ENCODE measurements at regions not wholly inside any gene's neighbourhood (a gene's known extent, or its start where the extent isn't known, plus 50 kb on each side); places are given as distances from the start of the nearest gene placed in this dataset.

- TF ChIP-seq CTCF (conservative IDR thresholded peaks at IDR 0.05; ENCODE audit: low read depth, low read length): no peak
- DNase-seq (ENCODE audit: low read depth): no peak
- H3K4me3 ChIP-seq (ENCODE audit: low read depth, low read length): no peak overlapping the region
Measured at GRCh38 chr1:208895181-208895580, 651.0 kb upstream of the PLXNA2 start.

- TF ChIP-seq CTCF (conservative IDR thresholded peaks at IDR 0.05; ENCODE audit: low read depth, low read length): no peak
- DNase-seq (ENCODE audit: low read depth): no peak
- no peak overlapping the region for H3K4me3 ChIP-seq (ENCODE audit: low read depth, low read length)
Measured at GRCh38 chr1:208895820-208896219, 651.6 kb upstream of the PLXNA2 start.

- no peak for DNase-seq (ENCODE audit: low read depth)
- TF ChIP-seq CTCF (conservative IDR thresholded peaks at IDR 0.05; ENCODE audit: low read depth, low read length): no peak
- no peak overlapping the region for H3K4me3 ChIP-seq (ENCODE audit: low read depth, low read length)
Measured at GRCh38 chr1:208896768-208897167, 652.6 kb upstream of the PLXNA2 start.

- H3K4me3 ChIP-seq (ENCODE audit: low read depth, low read length): no peak overlapping the region
- TF ChIP-seq CTCF (conservative IDR thresholded peaks at IDR 0.05; ENCODE audit: low read depth, low read length): no peak
- no peak for DNase-seq (ENCODE audit: low read depth)
Measured at GRCh38 chr1:208899438-208899837, 655.3 kb upstream of the PLXNA2 start.

- DNase-seq (ENCODE audit: low read depth): no peak
- H3K4me3 ChIP-seq (ENCODE audit: low read depth, low read length): no peak overlapping the region
- TF ChIP-seq CTCF (conservative IDR thresholded peaks at IDR 0.05; ENCODE audit: low read depth, low read length): no peak
Measured at GRCh38 chr1:208903251-208903905, 659.2 kb upstream of the PLXNA2 start.

GRCh38 chr1:208907790-208908189, 663.6 kb upstream of the PLXNA2 start:
- no peak overlapping the region for H3K4me3 ChIP-seq (ENCODE audit: low read depth, low read length)
- TF ChIP-seq CTCF (conservative IDR thresholded peaks at IDR 0.05; ENCODE audit: low read depth, low read length): no peak
- DNase-seq (ENCODE audit: low read depth): no peak
